Ishikawa (cell line): ENCODE measurements at regions not wholly inside any gene's neighbourhood (a gene's known extent, or its start where the extent isn't known, plus 50 kb on each side); places are given as distances from the start of the nearest gene placed in this dataset.

Experiments used
- CEBPB ChIP-seq: IDR thresholded peaks from 2 replicates; pipeline ENCODE4 v1.6.1; 2012
- CREB1 ChIP-seq: IDR thresholded peaks from 2 replicates; pipeline ENCODE4 v1.6.1; 2012; ENCODE audit warnings: low read depth
- EGR1 ChIP-seq: IDR thresholded peaks from 2 replicates; pipeline ENCODE4 v1.6.1; 2012
- EP300 ChIP-seq: IDR thresholded peaks from 2 replicates; pipeline ENCODE4 v1.6.1; 2012; ENCODE audit warnings: borderline replicate concordance
- FOXM1 ChIP-seq: IDR thresholded peaks from 2 replicates; pipeline ENCODE4 v1.6.1; 2012; ENCODE audit warnings: low read depth, borderline replicate concordance
- NFIC ChIP-seq: IDR thresholded peaks from 2 replicates; pipeline ENCODE4 v1.6.1; 2012
- RAD21 ChIP-seq: IDR thresholded peaks from 2 replicates; pipeline ENCODE4 v1.6.1; 2012; ENCODE audit warnings: low read depth
- REST ChIP-seq: IDR thresholded peaks from 2 replicates; pipeline ENCODE4 v1.6.1; 2012; ENCODE audit warnings: low read depth, mild to moderate bottlenecking
- TAF1 ChIP-seq: IDR thresholded peaks from 2 replicates; pipeline ENCODE4 v1.6.1; 2012; ENCODE audit warnings: low read depth, mild to moderate bottlenecking
- TCF12 ChIP-seq: IDR thresholded peaks from 2 replicates; pipeline ENCODE4 v1.6.1; 2012; ENCODE audit warnings: low read depth
- TEAD4 ChIP-seq: IDR thresholded peaks from 2 replicates; pipeline ENCODE4 v1.6.1; 2012
- YY1 ChIP-seq: IDR thresholded peaks from 2 replicates; pipeline ENCODE4 v1.6.1; 2012; ENCODE audit warnings: low read depth
- ZBTB7A ChIP-seq: IDR thresholded peaks from 2 replicates; pipeline ENCODE4 v1.6.1; 2012; ENCODE audit warnings: low read depth
- TF ChIP-seq, protein P1 (sequence below): IDR thresholded peaks from 2 replicates; pipeline ENCODE4 v1.6.1; 2012
- TF ChIP-seq, protein P2 (sequence below): IDR thresholded peaks from 2 replicates; pipeline ENCODE4 v1.6.1; 2012

DNA sequence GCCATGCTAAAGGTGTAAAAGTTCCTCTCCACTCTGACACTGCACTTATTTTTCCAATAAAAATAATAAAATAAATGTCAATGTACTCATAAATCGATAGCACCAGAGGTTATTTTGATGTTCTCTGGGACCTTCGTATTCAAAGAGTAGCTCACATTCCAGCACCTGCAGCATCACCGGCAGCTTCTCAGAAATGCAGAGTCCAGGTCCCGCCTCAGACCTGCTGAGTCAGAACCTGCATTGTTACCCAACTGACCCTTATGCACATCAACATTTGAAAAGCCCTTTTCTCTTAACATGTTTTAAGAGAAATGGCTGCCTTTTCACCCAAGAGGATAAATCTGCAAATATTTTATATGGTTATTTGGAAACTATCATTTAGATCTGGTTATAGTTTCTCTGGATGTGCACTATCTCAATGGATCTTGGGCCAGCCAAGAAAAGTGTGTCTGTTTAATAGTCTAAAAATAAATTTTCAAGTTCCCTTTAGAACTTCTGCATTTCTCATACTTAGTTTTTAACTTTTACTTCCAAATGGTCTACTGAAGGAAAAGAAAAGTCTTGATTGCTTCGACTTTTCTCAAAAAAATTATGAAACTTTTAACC, 216.2 kb upstream of the PRDM1 start:
- no peak for TF ChIP-seq TEAD4
- TF ChIP-seq TCF12, result no peak
- TF ChIP-seq YY1, result no peak
- no peak for TF ChIP-seq RAD21
- no peak for TF ChIP-seq NFIC

- TF ChIP-seq FOXM1 (no peak), RAD21 (no peak), NFIC (no peak), TEAD4 (no peak), TCF12 (no peak), TAF1 (no peak), EGR1 (no peak), YY1 (no peak), EP300 (no peak), CREB1 (no peak), CEBPB (no peak), ZBTB7A (no peak), REST (no peak)
- TF ChIP-seq, protein P1, sequence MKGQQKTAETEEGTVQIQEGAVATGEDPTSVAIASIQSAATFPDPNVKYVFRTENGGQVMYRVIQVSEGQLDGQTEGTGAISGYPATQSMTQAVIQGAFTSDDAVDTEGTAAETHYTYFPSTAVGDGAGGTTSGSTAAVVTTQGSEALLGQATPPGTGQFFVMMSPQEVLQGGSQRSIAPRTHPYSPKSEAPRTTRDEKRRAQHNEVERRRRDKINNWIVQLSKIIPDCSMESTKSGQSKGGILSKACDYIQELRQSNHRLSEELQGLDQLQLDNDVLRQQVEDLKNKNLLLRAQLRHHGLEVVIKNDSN, result no peak
- TF ChIP-seq, protein P2, sequence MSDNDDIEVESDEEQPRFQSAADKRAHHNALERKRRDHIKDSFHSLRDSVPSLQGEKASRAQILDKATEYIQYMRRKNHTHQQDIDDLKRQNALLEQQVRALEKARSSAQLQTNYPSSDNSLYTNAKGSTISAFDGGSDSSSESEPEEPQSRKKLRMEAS, result no peak
These were observed 217.2 kb upstream of the PRDM1 start for GRCh38 chr6:105868823-105869460.

GRCh38 chr6:105867821-105868220, 218.3 kb upstream of the PRDM1 start:
- TF ChIP-seq, protein P1, result no peak
- TF ChIP-seq TAF1 (no peak), FOXM1 (no peak), TEAD4 (no peak), TCF12 (no peak), EGR1 (no peak), YY1 (no peak), CREB1 (no peak), EP300 (no peak), ZBTB7A (no peak), REST (no peak)
- TF ChIP-seq, protein P2, result no peak

GRCh38 chr6:105867277-105867676, 218.9 kb upstream of the PRDM1 start:
- TF ChIP-seq TEAD4, result no peak
- no peak for TF ChIP-seq CEBPB
- TF ChIP-seq ZBTB7A, result no peak
- TF ChIP-seq TAF1, result no peak
- no peak for TF ChIP-seq YY1
- TF ChIP-seq FOXM1, result no peak
- no peak for TF ChIP-seq RAD21
- TF ChIP-seq, protein P1, result no peak
- TF ChIP-seq CREB1, result no peak
- TF ChIP-seq NFIC, result no peak
- TF ChIP-seq TCF12, result no peak
- TF ChIP-seq EP300, result no peak
- TF ChIP-seq REST, result no peak
- TF ChIP-seq, protein P2, result no peak
- TF ChIP-seq EGR1, result no peak
